CMK (cell line): ENCODE measurements at regions not wholly inside any gene's neighbourhood (a gene's known extent, or its start where the extent isn't known, plus 50 kb on each side); places are given as distances from the start of the nearest gene placed in this dataset.
"Not testable (repeated sequence)": the region's sequence is repeated elsewhere in the genome, so short reads cannot be mapped to it uniquely, and the experiment has no call there.

Experiments used
- DNase-seq: peaks from one replicate; pipeline ENCODE4 v3.0.0-alpha.2; 2010; ENCODE audit warnings: low read depth

DNA sequence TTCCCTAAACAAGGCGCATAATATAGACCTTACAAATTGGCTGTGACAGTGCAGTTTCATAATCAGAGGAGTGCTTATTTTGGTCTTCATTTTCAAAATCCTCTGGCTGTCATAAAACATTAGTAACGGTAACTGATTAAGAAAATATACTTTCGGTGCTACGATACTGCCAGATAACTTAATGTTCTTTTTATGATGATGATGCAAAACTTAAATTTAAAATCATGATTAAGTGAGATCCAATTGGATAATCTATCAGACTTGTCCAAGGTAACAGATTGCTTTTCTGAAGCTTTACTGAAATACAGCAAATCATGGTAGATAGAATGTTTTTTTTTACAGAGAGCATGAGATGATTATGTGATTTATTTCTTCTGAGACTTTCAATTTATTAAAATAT, 364.2 kb upstream of the CNTN3 start:
- DNase-seq = no peak

DNA sequence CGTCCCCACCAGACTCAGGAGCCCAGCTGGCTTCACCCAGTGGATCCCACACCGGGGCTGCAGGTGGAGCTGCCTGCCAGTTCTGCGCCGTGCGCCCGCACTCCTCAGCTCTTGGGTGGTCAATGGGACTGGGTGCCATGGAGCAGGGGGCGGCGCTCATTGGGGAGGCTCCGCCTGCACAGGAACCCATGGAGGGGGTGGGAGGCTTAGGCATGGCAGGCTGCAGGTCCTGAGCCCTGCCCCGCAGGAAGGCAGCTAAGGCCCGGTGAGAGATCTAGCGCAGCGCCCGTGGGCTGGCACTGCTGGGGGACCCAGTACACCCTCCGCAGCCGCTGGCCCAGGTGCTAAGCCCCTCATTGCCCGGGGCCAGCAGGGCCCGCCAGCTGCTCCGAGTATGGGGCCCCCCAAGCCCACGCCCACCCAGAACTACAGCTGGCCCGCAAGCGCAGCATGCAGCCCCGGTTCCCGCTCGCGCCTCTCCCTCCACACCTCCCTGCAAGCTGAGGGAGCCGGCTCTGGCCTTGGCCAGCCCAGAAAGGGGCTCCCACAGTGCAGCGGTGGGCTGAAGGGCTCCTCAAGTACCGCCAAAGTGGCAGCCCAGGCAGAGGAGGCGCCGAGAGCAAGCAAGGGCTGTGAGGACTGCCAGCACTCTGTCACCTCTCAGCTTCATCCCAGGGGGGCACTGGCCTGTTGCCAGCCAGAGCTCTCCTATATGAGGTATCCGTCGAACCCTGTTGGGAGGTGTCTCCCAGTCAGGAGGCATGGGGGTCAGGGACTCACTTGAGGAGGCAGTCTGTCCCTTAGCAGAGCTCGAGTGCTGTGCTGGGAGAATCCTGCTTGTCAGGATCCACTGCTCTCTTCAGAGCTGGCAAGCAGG, 370.8 kb upstream of the CNTN3 start:
- not testable (repeated sequence) for DNase-seq

GRCh38 chr3:74988095-74988494, 373.6 kb upstream of the CNTN3 start:
- no peak for DNase-seq

- no peak for DNase-seq
Observed at GRCh38 chr3:74992898-74993297, 378.4 kb upstream of the CNTN3 start.

- DNase-seq = no peak
Observed at GRCh38 chr3:75001330-75001729, 386.9 kb upstream of the CNTN3 start.

DNA sequence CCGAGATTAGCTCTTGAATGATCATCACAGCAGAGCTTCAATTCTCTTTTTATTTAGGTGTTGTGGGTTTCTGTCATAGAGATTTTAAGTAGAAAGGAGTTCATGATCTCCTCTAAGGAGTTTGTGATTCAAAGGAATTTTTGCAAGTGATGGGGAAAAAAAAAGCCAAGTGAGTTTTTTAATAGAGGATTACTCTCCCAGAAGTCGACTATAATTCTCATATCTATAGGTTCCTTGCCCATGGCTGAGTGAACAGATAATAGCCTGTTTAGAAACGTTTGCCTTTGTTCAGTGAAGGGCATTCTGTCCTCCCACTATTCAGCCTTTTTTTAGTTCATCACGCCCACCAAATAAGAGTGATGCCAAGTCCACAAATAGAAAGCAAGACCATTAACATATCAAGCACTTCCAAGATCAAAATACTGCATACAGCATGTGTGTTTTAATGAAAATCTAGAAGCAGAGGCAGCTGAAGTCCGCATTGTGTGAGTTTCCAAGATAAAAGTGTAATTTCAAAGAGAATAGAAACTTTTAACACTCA, 398.4 kb upstream of the CNTN3 start:
- DNase-seq = no peak

GRCh38 chr3:75014008-75014407, 399.5 kb upstream of the CNTN3 start:
- no peak for DNase-seq

DNA sequence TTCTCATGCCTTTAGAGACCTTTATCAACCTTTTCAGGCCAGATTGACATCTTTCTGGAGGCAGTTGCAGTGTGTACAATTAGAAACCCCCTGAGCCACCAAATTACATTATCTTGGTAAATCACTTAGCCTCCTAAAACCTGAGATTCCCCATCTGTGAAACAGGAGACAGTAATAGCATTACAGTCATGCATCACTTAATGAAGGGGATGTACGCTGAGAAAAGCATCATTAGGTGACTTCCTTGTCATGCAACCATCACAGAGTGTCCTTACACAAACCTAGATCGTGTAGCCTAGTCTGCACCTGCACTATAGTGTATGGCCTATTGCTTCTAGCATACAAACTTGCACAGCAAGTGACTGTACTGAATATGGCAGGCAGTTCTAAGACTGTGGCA, 400.8 kb upstream of the CNTN3 start:
- no peak for DNase-seq

DNA sequence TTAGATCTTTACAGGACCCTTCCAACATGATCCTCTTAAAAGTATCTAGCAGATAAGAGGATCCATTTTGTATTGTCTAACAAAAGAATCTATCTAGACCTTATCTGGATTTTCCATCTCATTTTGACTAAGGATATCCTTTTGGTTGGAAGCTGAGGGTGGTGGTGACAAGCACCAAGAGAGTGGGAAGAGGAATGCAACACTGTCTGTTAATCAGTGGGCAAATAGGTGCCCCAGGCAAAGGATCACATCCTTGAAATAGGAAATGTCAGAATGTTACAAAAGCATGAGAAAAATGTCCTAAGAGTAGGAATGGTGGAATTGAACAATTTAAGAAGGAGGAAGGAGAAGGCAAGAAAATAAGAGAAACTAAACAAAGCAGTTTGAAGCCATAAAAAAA, 420.7 kb upstream of the CNTN3 start:
- no peak for DNase-seq

DNA sequence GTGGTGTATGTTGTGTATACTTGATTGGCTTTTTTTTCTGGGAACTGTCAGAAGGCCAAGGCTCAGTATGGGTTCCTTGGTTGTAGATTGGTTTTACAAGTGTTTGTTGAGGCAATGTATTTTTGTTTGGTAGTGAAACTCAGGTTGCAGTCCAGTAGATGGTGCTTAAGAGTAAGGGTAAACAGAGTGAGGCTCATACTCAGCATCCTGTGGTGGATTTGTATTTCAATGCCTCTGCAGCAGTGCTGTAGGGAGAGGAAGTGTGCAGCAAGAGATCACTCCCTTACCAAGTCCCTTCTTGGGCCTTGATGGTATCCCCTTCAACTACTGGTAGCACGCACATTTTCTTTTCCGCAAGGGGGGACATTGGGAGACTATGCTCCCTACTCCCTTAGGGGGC, 428.5 kb upstream of the CNTN3 start:
- no peak for DNase-seq

DNA sequence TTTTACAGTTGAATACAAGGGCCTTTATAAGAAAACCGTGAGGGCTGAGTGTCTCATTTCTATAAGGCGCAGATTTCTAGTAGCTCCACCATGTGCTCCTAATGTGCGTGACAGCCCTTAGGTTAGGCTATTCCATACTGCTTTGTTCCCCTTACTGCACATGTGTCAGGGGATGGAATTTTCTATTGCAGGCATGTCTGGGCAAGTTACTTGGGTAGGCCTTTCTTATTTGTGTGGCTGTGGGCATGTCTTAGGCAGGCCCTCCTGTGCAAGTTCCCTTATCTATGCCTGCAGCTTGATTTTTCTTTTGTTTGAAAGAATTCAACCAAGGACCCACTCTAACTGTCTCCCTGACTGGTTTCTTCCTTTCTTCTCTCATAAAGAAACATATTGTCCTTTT, 434.2 kb upstream of the CNTN3 start:
- DNase-seq = no peak

- no peak for DNase-seq
Observed at GRCh38 chr3:75049533-75049932, 435.1 kb upstream of the CNTN3 start.

DNA sequence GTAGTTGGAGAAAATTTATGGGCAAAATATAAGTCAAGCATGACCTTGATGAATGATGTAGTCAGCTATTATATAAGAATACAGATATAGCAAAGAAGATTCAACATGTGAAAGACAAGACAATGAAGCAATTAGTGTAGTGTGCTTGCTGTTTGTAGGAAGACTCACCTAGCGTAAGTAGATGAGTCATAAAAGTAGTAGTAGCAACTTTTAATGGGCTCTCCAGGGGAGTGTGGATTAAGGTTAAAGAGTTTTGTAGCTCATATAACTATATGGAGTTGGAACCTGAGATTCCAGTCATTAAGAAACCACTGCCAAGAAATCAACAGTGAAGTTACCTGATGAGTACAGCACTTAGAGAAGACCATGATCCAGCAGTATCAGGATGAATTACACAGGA, 444.7 kb upstream of the CNTN3 start:
- no peak for DNase-seq

DNA sequence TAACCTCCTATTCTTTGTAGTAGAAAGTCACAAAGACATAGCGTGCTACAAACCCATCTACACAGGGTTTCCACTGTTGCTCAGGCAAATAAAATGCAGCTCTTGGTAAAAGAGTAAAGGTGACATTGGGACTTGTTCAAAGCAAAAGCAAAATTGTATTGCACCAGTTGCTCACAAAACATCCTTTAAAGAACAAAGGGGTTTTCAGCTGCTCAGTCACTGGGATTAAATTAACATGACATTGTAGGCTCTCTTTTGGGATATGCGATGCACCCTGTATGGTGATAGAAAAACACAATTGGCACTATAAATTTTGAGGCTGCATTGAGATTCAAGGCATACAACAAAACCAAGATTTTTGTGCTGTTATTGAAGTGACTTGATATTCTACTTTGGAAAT, 447.3 kb upstream of the CNTN3 start:
- DNase-seq = no peak

DNA sequence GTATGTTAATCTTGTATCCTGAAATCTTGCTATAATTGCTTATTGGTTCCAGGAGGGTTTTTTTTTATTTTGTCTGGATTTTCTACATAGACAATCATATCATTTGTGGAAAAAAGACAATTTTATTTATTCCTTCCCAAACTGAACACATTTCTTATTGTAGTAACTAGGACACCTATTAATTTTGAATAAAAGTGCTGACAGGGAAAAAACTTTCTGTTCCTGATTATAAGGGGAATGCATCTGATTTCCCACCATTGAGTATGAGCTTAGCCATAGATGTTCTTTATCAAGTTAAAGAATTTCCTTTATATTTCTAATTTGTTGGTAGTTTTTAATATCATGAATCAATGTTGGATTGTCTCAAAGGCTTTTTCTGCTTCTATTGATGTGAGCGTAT, 460.7 kb upstream of the CNTN3 start:
- DNase-seq = no peak

DNA sequence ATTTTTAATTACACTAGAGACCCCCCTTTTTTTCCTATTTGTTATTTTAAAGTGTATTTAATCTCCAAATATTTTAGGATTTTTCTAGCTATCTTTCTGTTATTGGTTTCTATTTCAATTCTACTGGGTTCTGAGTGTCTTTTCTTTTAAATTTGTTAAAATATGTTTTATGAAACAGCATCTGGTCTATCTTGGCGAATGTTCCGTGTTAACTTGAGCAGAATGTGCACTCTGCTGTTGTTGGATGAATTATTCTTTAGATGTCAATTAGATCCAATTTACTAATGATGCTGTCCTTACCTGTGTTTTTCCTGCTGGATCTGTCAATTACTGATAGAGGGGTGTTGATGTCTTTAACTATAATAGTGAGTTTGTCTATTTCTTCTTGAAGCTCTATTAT, 462.0 kb upstream of the CNTN3 start:
- DNase-seq = no peak

DNA sequence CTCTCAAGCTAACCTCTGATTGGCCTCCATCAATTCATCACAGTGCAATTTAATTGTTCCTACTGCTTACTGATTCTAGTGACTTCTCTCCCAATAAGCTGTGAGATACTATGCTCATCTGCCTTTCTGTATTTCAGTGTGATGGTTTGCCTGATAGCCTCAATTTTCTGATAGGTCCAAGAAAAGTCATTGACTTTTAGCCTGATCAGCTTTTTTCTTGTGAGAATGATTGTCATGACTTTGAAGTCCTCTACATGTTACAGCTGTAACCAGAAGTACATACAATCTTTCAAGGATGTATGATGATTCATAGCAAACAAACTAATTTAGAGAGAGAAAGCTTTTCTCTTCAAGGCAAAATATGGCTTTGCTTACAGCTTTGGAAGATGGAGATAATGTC, 463.8 kb upstream of the CNTN3 start:
- no peak for DNase-seq

DNA sequence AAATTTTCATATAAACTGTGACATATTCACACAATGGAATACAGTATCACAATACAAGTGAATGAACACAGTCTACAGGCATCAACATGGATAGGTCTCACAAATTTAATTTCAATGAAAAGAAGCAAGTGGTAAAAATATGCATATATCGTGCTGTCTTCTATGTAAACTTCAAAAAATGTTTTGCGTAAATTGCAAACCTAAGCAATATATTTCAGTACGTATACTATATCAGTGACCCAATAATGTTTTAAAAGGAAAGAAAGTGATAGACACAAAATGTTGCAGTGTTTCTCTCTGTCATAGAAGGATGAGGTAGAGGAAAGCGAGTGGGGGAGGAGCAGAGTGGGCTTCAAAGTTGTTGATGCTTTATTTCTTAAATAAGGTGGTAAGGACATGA, 468.4 kb upstream of the CNTN3 start:
- no peak for DNase-seq

DNA sequence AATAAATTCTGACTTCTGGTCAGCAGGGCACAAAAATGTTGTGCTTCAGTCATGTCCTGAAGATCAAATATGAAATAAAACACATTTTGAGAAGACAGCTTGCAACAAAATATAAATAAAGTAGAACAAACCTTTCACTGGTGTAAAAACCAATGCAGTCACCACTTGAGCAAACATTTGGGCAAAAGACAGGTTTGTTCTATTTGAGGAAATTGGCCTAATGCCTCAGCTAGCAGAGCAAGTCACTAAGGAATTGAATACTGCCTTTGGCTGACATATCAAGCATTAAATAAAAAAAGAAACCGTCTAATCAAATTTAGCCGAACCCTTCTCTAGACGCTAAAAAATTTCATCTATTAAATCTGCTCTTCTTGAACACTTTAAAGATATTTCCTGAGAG, 475.4 kb upstream of the CNTN3 start:
- no peak for DNase-seq

DNA sequence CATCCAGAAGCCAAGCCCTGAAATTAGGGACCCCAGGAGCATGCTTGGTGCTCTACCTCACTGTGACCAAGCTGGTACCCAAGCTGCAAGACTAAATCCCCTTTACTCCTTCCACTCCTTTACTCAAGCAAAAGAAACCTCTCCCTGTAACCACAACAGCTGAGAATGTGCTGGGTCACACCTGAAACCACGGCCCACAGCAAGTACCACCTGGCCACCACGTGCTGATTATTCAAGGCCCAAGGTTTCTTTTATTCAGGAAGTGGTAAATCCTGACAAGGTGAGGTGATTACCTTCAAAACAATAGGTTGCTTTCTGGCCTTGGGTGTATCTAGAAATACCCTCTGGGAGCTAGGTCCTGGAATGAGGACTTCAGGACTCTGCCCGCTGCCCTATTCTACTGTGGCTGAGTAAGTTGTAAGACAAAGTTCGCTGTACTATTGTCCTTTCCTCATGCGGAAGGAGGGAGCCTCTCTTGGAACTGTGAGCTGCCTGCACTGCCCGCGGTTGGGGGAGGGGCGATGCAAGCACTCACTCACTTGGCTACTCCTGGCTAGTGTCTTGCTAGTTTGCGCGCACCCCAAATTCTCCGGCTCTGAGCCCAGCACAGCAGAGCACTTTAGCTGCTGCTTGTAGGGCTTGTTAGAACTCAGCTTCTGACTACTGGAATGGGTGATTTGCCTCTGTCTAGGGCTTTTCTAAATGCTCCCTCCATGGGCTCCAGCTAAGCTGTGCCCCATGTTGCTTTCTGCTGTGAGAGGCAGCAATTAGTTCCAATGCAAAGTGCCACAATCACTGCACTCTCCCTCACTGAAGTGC, 487.1 kb upstream of the CNTN3 start:
- DNase-seq = no peak

- no peak for DNase-seq
Observed at GRCh38 chr3:75110741-75111140, 496.3 kb upstream of the CNTN3 start.

DNA sequence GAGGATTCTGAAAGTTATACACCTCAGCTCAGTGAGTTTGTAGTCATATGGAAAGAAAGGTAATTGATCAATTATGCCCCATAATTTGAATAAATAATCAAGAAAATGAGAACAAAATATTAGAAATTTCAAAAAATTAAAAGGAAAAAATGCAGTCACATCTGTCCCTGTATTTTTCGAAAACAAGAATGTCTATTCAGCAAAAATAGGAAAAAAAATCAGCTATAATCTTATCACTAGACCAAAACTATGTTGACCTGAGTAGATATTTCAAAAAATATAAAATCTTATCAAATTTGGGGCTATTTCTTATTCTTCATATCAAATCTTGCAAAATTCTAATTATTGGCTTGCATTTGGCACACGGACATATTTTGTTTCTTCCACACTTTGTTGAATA, 501.2 kb upstream of the CNTN3 start:
- no peak for DNase-seq

GRCh38 chr3:75118779-75119178, 504.3 kb upstream of the CNTN3 start:
- no peak for DNase-seq
